SU-DHL-6 (cell line): ENCODE measurements at regions not wholly inside any gene's neighbourhood (a gene's known extent, or its start where the extent isn't known, plus 50 kb on each side); places are given as distances from the start of the nearest gene placed in this dataset.

ENCODE experiments used
- EZH2phosphoT487 ChIP-seq: fragments of 200-600 bp; sonication (generic), shearing (Covaris generic); conservative IDR thresholded peaks from 2 replicates; pipeline ENCODE4 v1.6.1; 2018; ENCODE audit warnings: mild to moderate bottlenecking, antibody characterized with exemption, low read length, moderate library complexity, mixed read lengths
- TF ChIP-seq, protein P1 (sequence below): fragments of 200-600 bp; sonication (generic); IDR thresholded peaks from one replicate; pipeline ENCODE4 v1.5.1; 2017; ENCODE audit warnings: antibody characterized with exemption, mild to moderate bottlenecking, low read length, moderate library complexity; ENCODE audit not compliant: insufficient read depth, poor library complexity, severe bottlenecking

- TF ChIP-seq, protein P1, sequence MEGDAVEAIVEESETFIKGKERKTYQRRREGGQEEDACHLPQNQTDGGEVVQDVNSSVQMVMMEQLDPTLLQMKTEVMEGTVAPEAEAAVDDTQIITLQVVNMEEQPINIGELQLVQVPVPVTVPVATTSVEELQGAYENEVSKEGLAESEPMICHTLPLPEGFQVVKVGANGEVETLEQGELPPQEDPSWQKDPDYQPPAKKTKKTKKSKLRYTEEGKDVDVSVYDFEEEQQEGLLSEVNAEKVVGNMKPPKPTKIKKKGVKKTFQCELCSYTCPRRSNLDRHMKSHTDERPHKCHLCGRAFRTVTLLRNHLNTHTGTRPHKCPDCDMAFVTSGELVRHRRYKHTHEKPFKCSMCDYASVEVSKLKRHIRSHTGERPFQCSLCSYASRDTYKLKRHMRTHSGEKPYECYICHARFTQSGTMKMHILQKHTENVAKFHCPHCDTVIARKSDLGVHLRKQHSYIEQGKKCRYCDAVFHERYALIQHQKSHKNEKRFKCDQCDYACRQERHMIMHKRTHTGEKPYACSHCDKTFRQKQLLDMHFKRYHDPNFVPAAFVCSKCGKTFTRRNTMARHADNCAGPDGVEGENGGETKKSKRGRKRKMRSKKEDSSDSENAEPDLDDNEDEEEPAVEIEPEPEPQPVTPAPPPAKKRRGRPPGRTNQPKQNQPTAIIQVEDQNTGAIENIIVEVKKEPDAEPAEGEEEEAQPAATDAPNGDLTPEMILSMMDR, result no peak
- TF ChIP-seq EZH2phosphoT487, result no peak
Measured at GRCh38 chr19:30069535-30070197, 127.6 kb downstream of the URI1 start.
